HCT116 (cell line): ENCODE measurements at regions not wholly inside any gene's neighbourhood (a gene's known extent, or its start where the extent isn't known, plus 50 kb on each side); places are given as distances from the start of the nearest gene placed in this dataset.

Experiments
- CTCF ChIP-seq, 3 experiments: fragments of 200-600 bp in 1 of 3; sonication (generic) in 1 of 3; IDR thresholded peaks in 2 of 3; conservative IDR thresholded peaks in 1 of 3; 2 replicates each; pipeline ENCODE4 v1.5.1; 2012 to 2017; ENCODE audit warnings: low read depth in 2 of 3, low read length in 2 of 3, antibody characterized with exemption in 1 of 3, borderline replicate concordance in 1 of 3, control low read depth in 1 of 3, mild to moderate bottlenecking in 1 of 3, mixed read lengths in 1 of 3, mixed run types in 1 of 3, moderate library complexity in 1 of 3; ENCODE audit not compliant: insufficient read depth in 1 of 3
- EGR1 ChIP-seq: IDR thresholded peaks from 2 replicates; pipeline ENCODE4 v1.6.1; 2012; ENCODE audit warnings: low read depth
- EZH2 ChIP-seq: fragments of 200-600 bp; sonication (generic); IDR thresholded peaks from 2 replicates; pipeline ENCODE4 v1.6.1; 2017; ENCODE audit warnings: antibody characterized with exemption, mixed run types
- JUND ChIP-seq: IDR thresholded peaks from 2 replicates; pipeline ENCODE4 v1.6.1; 2012
- POLR2A ChIP-seq: IDR thresholded peaks from 2 replicates; pipeline ENCODE4 v1.7.0; 2011; ENCODE audit warnings: borderline replicate concordance; ENCODE audit not compliant: insufficient read depth, insufficient read length; ENCODE audit errors: extremely low read depth
- POLR2AphosphoS5 ChIP-seq: IDR thresholded peaks from 2 replicates; pipeline ENCODE4 v1.6.1; 2011; ENCODE audit warnings: mild to moderate bottlenecking, low read depth, low read length, moderate library complexity
- REST ChIP-seq: IDR thresholded peaks from 2 replicates; pipeline ENCODE4 v1.6.1; 2012; ENCODE audit warnings: low read depth
- SP1 ChIP-seq: IDR thresholded peaks from 2 replicates; pipeline ENCODE4 v1.6.1; 2012; ENCODE audit warnings: low read depth
- ZFX ChIP-seq: fragments of 450-650 bp; IDR thresholded peaks from 2 replicates; pipeline ENCODE4 v1.6.1; 2017
- ZNF274 ChIP-seq: fragments of 200-500 bp; sonication (Bioruptor generic); IDR thresholded peaks from 2 replicates; pipeline ENCODE4 v1.6.1; 2014; ENCODE audit warnings: mild to moderate bottlenecking, low read depth, low read length, inconsistent platforms
- TF ChIP-seq, protein P1 (sequence below): IDR thresholded peaks from 2 replicates; pipeline ENCODE4 v1.6.1; 2012

DNA sequence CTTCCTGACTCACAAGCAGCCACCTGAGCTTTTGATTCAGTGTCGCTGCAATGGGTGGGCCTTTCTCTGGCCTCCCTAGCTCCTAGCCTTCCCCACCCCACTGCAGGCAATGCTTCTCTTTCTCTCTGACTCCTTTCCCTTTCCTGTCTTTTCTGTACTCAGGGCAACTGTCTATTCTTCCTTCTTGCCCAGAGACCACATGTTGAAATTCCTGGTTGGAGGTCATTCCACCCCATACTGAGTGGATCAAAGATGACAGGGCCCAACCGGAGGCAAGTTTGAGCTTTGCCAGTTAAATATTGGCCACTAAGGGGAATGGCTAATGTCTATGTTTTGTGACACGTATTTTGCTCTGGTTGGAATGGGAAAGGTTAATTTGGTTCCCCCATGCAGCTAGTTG lies 65.2 kb upstream of the ARID1A start:
- TF ChIP-seq, protein P1, sequence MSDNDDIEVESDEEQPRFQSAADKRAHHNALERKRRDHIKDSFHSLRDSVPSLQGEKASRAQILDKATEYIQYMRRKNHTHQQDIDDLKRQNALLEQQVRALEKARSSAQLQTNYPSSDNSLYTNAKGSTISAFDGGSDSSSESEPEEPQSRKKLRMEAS: no peak
- no peak for TF ChIP-seq POLR2A
- no peak for TF ChIP-seq EZH2
- TF ChIP-seq CTCF (IDR thresholded peaks at IDR 0.05 in 2 of 3, conservative IDR thresholded peaks at IDR 0.05 in 1 of 3; ENCODE audit: borderline replicate concordance in 1 of 3, insufficient read depth in 1 of 3, low read depth in 2 of 3, low read length in 2 of 3): no peak
- TF ChIP-seq POLR2AphosphoS5: no peak
- TF ChIP-seq ZNF274: no peak
- TF ChIP-seq EGR1: no peak
- TF ChIP-seq REST: no peak
- TF ChIP-seq JUND: no peak
- TF ChIP-seq ZFX: no peak
- TF ChIP-seq SP1: no peak
